GM12878 (cell line): ENCODE measurements at regions not wholly inside any gene's neighbourhood (a gene's known extent, or its start where the extent isn't known, plus 50 kb on each side); places are given as distances from the start of the nearest gene placed in this dataset.

Experiments used
- ATF3 ChIP-seq: IDR thresholded peaks from 2 replicates; pipeline ENCODE4 v1.6.1; 2011; ENCODE audit warnings: low read depth, mild to moderate bottlenecking, low read length, moderate library complexity, borderline replicate concordance; ENCODE audit errors: extremely low read depth
- CEBPB ChIP-seq, 2 experiments: fragments of 150-350 bp in 1 of 2; IDR thresholded peaks; 2 replicates each; pipeline ENCODE4 v1.6.1; 2012 to 2014; ENCODE audit warnings: low read depth in 2 of 2, low read length in 2 of 2, borderline replicate concordance in 1 of 2, inconsistent platforms in 1 of 2
- MEF2A ChIP-seq: IDR thresholded peaks from 2 replicates; pipeline ENCODE4 v1.6.1; 2011; ENCODE audit warnings: low read depth, mild to moderate bottlenecking, low read length, moderate library complexity; ENCODE audit not compliant: insufficient read depth
- MTA2 ChIP-seq: fragments of 450-650 bp; IDR thresholded peaks from 2 replicates; pipeline ENCODE4 v1.6.1; 2016; ENCODE audit warnings: low read depth, mild to moderate bottlenecking, moderate library complexity
- PKNOX1 ChIP-seq: fragments of 450-650 bp; IDR thresholded peaks from 2 replicates; pipeline ENCODE4 v1.6.1; 2016; ENCODE audit warnings: mild to moderate bottlenecking
- RELA ChIP-seq: fragments of 450-650 bp; IDR thresholded peaks from 2 replicates; pipeline ENCODE4 v1.8.0; 2014; ENCODE audit warnings: borderline replicate concordance; ENCODE audit not compliant: partially characterized antibody
- SP1 ChIP-seq: IDR thresholded peaks from one replicate; pipeline ENCODE4 v1.6.1; 2011; ENCODE audit warnings: low read depth, low read length
- STAT1 ChIP-seq: fragments of 450-650 bp; conservative IDR thresholded peaks from 2 replicates; pipeline ENCODE4 v1.6.1; 2014; ENCODE audit warnings: antibody characterized with exemption, mild to moderate bottlenecking
- WRNIP1 ChIP-seq: IDR thresholded peaks from 2 replicates; pipeline ENCODE4 v1.6.1; 2011; ENCODE audit warnings: low read depth, low read length, improper control_type of control experiment, borderline replicate concordance
- ZBED1 ChIP-seq: IDR thresholded peaks from 2 replicates; pipeline ENCODE4 v1.6.1; 2016; ENCODE audit warnings: borderline replicate concordance
- ZBTB11 ChIP-seq: fragments of 450-650 bp; formaldehyde crosslinking; IDR thresholded peaks from 2 replicates; pipeline ENCODE4 v1.5.0; 2022; ENCODE audit warnings: mild to moderate bottlenecking, missing genetic modification characterization
- ZBTB40 ChIP-seq: fragments of 450-650 bp; IDR thresholded peaks from 2 replicates; pipeline ENCODE4 v1.6.1; 2016; ENCODE audit warnings: mild to moderate bottlenecking, moderate library complexity, borderline replicate concordance
- ZNF274 ChIP-seq: IDR thresholded peaks from one replicate; pipeline ENCODE4 v1.8.0; 2011; ENCODE audit not compliant: insufficient read length, insufficient read depth
- TF ChIP-seq, protein P1 (sequence below): fragments of 450-650 bp; IDR thresholded peaks from 2 replicates; pipeline ENCODE4 v1.6.1; 2017; ENCODE audit warnings: low read depth, mild to moderate bottlenecking, moderate library complexity
- TF ChIP-seq, protein P2 (sequence below): fragments of 450-650 bp; IDR thresholded peaks from 2 replicates; pipeline ENCODE4 v1.6.1; 2017; ENCODE audit warnings: antibody characterized with exemption, mild to moderate bottlenecking, moderate library complexity

DNA sequence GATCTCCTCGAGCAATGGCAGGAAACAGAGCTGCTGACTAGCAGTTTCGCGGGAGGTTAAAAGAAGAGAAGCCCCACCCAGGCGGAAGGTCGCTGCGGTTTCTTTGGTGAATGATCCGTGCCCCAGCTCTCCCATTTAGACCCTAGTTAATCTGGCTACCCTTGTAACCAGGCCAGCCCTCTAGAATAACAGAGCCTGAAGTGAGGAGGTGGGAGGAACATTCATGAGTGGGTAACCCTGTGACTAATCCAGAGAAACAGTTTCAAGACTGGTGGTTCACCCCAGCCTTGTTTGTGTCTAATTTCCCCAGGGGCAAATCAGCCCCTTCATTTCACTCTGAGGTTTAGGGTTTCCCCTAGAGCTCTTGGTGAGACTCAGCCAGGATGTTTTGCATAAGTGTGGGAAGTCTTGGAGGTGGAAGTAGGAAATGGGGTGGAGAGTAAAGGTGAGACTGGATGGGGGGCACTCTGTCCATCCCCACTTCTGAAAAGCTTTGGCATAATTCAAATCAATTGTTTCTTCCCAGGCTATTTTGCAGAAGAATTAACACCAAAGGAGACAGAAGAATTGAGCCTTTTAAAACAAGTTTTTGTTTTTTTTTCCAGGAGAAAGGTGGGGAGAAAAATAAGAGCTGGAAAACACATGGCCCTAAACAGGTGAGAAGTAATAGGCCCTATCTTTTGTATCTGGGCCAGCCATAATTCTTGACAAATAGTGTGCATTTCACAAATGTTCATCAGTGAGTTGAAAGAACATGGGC, 303.1 kb downstream of the RPLP1 start (continued):
- no peak for TF ChIP-seq ATF3
- TF ChIP-seq STAT1: no peak
- peak; percentile 83 for TF ChIP-seq MEF2A
- peak in 1 of 2 experiments; percentile 87; a peak in 1 of 4 replicates for TF ChIP-seq CEBPB (IDR thresholded peaks at IDR 0.05; ENCODE audit: borderline replicate concordance in 1 of 2, low read depth in 2 of 2, low read length in 2 of 2)
- TF ChIP-seq, protein P1, sequence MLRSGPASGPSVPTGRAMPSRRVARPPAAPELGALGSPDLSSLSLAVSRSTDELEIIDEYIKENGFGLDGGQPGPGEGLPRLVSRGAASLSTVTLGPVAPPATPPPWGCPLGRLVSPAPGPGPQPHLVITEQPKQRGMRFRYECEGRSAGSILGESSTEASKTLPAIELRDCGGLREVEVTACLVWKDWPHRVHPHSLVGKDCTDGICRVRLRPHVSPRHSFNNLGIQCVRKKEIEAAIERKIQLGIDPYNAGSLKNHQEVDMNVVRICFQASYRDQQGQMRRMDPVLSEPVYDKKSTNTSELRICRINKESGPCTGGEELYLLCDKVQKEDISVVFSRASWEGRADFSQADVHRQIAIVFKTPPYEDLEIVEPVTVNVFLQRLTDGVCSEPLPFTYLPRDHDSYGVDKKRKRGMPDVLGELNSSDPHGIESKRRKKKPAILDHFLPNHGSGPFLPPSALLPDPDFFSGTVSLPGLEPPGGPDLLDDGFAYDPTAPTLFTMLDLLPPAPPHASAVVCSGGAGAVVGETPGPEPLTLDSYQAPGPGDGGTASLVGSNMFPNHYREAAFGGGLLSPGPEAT: peak; percentile 95
- TF ChIP-seq MTA2: peak; percentile 99
- TF ChIP-seq, protein P2, sequence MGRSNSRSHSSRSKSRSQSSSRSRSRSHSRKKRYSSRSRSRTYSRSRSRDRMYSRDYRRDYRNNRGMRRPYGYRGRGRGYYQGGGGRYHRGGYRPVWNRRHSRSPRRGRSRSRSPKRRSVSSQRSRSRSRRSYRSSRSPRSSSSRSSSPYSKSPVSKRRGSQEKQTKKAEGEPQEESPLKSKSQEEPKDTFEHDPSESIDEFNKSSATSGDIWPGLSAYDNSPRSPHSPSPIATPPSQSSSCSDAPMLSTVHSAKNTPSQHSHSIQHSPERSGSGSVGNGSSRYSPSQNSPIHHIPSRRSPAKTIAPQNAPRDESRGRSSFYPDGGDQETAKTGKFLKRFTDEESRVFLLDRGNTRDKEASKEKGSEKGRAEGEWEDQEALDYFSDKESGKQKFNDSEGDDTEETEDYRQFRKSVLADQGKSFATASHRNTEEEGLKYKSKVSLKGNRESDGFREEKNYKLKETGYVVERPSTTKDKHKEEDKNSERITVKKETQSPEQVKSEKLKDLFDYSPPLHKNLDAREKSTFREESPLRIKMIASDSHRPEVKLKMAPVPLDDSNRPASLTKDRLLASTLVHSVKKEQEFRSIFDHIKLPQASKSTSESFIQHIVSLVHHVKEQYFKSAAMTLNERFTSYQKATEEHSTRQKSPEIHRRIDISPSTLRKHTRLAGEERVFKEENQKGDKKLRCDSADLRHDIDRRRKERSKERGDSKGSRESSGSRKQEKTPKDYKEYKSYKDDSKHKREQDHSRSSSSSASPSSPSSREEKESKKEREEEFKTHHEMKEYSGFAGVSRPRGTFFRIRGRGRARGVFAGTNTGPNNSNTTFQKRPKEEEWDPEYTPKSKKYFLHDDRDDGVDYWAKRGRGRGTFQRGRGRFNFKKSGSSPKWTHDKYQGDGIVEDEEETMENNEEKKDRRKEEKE: no peak
- TF ChIP-seq ZBTB11 (CRISPR knock-in tag): no peak
- TF ChIP-seq ZBED1: peak; percentile 77
- peak; percentile 90 for TF ChIP-seq RELA
- no peak for TF ChIP-seq ZNF274
- TF ChIP-seq WRNIP1: no peak
- TF ChIP-seq SP1: peak; percentile 28
- TF ChIP-seq PKNOX1: peak; percentile 28; the same call in 1 of the 2 replicates
- TF ChIP-seq ZBTB40: no peak
